SH-SY5Y (cell line): ENCODE measurements at regions not wholly inside any gene's neighbourhood (a gene's known extent, or its start where the extent isn't known, plus 50 kb on each side); places are given as distances from the start of the nearest gene placed in this dataset.

Experiments used
- GATA2 ChIP-seq: IDR thresholded peaks from 2 replicates; pipeline ENCODE4 v1.6.1; 2011; ENCODE audit warnings: mild to moderate bottlenecking, low read depth, low read length
- GATA3 ChIP-seq: IDR thresholded peaks from 2 replicates; pipeline ENCODE4 v1.6.1; 2011; ENCODE audit warnings: low read depth, mild to moderate bottlenecking, low read length, moderate library complexity

DNA sequence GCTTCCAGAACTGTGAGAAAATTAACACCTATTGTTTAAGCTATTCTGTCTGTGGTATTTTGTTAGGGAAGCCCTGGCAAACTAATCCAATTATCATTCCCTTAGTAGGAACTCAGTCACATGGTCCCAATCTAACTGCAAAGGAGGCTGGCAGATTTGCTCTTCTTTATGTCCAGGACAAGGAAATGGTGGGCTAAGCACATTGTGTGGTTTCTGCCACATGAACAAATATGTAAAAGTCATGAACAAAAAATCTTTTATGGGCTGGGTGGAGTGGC lies 278.6 kb upstream of the RPL38 start:
- TF ChIP-seq GATA2 (no peak), GATA3 (no peak)
